Vagina (tissue), 2 donors: ENCODE measurements at regions not wholly inside any gene's neighbourhood (a gene's known extent, or its start where the extent isn't known, plus 50 kb on each side); places are given as distances from the start of the nearest gene placed in this dataset.

Source experiments
- CTCF ChIP-seq, 3 experiments: fragments of 450-650 bp in 2 of 3; fragments of 200-600 bp in 1 of 3; sonication (generic) in 1 of 3; IDR thresholded peaks; one replicate each; pipeline ENCODE4 v1.5.1; 2017 to 2019; ENCODE audit warnings: antibody characterized with exemption in 3 of 3, mild to moderate bottlenecking in 2 of 3, moderate library complexity in 2 of 3
- POLR2A ChIP-seq, 2 donors: fragments of 450-650 bp; IDR thresholded peaks; one replicate each; pipeline ENCODE4 v1.6.1; 2017; ENCODE audit warnings: antibody characterized with exemption in 2 of 2, mild to moderate bottlenecking in 2 of 2, moderate library complexity in 2 of 2

DNA sequence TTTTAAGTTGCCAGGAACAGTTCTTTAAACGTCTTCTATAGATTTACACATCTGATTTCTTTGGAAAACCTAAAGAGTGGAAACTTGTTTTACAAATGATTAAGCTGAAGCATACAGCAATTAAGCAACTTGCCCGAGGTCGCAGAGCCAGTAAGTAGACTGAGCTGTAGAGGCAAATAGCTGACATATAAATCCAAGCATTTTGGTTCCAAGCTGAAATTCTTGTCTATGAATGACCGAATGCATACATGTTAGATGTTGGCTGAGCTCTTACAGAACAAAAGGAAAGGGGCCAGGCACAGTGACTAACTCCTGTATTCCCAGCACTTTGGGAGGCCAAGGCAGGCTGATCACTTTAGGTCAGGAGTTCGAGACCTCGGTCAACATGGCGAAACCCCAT lies 101.8 kb upstream of the SGK1 start:
- TF ChIP-seq CTCF (IDR thresholded peaks at IDR 0.05) (no peak), POLR2A (IDR thresholded peaks at IDR 0.05) (no peak)
